Activated CD8-positive, alpha-beta memory T cell treated with anti-CD3 and anti-CD28 coated beads for 36 hours (primary cell): ENCODE measurements at regions not wholly inside any gene's neighbourhood (a gene's known extent, or its start where the extent isn't known, plus 50 kb on each side); places are given as distances from the start of the nearest gene placed in this dataset.
"Not testable (repeated sequence)": the region's sequence is repeated elsewhere in the genome, so short reads cannot be mapped to it uniquely, and the experiment has no call there.

Source experiments
- CTCF ChIA-PET: fragments of 350-600 bp; sonication (Branson Sonifier 250); formaldehyde crosslinking; loops from one replicate; lab custom pipeline; 2021; ENCODE audit warnings: antibody characterized with exemption; lab: Charles Lee
- POLR2A ChIA-PET: fragments of 350-600 bp; sonication (Branson Sonifier 250); formaldehyde crosslinking; loops from one replicate; lab custom pipeline; 2021; ENCODE audit warnings: antibody characterized with exemption; lab: Charles Lee

DNA sequence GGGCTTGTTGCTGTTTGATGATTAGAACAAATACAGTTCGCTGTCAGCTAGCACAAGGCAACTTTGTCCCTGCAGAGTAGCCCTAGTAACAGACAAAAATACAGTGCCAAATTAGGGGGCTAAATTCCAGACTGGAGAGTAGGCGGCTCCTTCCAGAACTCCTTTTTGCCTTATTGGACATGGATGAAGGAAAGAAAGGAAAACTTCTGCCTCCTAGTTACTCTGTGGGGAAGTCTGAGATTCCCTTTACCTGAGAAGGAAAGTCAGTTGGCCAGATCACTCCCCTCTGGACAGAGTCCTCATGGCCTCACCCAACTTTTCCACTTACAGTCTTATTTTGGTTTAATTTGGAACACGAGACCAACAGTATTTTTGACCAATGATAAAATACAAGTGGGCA is 140.5 kb upstream of the ADAMTS3 start:
- CTCF ChIA-PET: no interaction called here
- POLR2A ChIA-PET: no interaction called here

DNA sequence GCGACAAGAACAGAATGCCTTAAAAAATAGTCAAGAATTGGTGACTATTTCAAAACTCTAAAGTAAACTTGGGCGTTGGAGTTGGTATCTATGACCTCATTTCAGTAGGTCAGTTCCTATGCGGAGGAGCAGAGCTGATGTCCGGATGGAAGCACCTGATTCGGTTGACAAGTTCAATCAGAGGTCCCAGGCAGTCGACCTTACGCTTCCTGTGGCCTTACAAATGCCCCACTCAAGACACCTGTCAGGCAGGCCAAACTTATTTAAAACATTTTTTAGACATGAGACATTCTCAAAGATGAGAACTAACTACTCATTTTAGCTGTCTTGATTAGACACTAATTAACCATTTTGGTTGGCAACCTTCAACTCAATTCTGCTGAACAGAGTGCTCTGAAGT is 137.7 kb upstream of the ADAMTS3 start:
- POLR2A ChIA-PET: no interaction called here
- CTCF ChIA-PET: no interaction called here

DNA sequence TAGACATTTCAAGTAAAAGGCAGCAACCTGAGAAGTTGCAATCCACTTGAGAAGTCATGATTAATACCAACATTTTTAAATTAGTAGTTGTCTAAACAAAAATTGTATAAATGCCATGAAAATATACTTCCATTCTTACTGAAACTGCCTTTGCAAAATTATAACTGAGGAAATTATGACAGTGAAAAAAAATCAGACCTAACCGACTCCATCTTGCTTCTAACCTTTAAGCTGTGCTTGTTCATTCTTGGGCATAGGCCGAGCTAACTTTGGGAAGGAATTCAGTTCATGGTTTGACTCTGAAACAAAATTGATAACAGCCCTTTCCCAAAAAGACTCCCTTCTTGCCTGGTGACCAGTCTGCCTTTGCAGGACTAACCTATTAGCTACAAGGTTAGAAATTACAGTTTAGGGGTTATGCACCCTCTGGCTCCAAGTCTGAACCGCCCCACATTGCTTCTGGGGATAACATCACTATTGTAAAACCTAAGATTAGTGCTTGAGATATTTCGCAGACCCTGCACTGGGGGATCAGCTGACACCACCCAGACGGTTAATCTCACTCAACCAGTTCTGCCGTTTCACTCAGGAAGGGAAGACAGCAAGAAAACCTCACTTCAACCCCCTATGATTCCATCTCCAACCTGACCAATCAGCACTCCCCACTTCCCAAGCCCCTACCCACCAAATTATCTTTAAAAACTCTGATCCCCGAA is 136.1 kb upstream of the ADAMTS3 start:
- POLR2A ChIA-PET, CTCF ChIA-PET: not testable (repeated sequence)

DNA sequence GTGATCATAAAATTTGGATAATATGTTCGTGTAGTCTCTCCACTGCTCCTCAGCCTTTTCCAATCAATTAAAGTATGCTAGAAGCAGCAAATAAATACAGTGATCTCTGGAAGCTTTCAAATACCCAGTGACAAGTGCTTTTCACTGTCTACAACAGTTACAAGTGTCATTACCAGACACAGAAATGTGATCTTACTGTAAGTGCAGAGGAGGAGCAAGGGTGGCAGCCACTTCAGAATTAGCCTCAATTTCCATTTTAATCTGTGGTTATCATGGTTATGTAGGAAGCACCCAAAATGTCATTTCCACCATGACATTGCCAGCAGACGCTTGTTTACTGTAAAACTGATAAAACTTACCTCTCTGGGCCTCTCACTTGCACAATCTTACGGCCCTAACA is 133.9 kb upstream of the ADAMTS3 start:
- CTCF ChIA-PET: no interaction called here
- POLR2A ChIA-PET: no interaction called here

DNA sequence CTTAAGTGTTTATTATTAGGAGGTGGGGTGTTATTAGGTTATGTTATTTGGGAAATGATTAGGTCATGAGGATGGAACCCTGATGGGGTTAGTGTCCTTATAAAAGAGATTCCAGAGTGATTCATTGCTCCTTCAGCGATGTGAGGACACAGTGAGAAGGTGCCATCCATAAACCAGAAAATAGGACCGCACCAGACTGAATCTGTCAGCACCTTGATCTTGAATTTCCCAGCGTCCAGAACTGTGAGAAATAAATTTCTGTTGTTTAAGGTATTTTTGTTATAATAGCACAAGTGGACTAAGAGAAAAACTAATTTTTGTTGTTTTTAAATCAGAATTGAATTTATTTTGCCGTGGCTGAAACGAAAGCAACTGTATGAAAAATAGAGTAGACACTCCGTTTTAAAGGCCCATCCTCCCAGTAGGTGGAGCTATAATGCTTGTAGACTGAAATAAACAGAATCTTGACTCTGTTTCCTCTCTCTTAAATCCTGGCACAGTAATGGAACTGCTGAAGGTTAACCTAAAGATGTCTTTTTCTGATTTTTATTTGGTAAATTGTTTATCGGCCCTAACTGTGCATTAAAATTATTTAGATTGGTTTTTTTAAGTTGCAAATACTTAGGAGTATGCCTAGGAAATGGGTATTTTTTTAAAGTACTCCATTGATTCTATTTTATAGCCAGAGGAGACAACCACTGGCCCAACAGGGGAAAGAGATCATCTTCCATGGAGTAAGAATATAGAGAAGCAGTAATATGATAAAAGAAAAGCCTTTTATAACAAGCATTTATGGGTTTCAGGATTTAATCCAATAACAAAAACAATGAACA is 133.2 kb upstream of the ADAMTS3 start:
- CTCF ChIA-PET: no interaction called here
- POLR2A ChIA-PET: no interaction called here

DNA sequence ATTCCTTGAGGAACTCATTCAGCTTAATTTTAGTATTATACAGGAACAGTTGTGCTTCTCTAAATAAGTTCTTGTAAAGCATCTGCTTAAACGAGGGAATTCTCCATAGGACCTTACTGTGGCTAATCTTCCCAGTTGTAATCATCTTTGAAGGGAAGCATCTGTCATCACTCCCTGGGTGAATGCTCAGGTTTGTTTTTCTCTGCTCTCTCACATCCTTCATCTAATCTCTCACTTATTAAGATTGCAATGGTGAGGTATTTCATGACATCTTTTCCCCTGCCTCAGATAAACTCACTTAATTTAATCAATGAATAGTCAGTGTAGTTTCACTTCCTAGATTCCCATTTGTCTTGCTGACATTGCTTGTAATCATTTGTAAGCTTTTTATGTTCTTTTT is 121.8 kb upstream of the ADAMTS3 start:
- POLR2A ChIA-PET: no interaction called here
- CTCF ChIA-PET: no interaction called here

DNA sequence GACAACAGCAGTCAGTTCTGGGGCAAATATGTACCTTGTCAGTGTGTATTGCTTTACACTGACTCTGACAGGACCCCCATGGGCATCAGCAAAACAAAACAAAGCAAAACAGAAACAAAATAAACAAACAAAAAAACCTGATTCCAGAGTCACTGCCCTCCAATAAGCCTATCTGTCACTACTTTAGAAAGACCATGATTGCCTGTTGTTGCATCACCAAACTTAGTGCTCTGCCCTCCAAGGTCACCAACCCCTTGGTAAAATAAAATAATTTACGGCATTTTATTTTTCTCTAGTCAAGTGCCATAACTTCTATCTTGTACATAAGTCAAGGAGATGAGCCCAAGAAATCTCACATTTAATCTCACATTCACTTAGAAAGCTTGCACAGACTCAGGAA is 120.9 kb upstream of the ADAMTS3 start:
- ChIA-PET POLR2A (no interaction called here), CTCF (no interaction called here)

DNA sequence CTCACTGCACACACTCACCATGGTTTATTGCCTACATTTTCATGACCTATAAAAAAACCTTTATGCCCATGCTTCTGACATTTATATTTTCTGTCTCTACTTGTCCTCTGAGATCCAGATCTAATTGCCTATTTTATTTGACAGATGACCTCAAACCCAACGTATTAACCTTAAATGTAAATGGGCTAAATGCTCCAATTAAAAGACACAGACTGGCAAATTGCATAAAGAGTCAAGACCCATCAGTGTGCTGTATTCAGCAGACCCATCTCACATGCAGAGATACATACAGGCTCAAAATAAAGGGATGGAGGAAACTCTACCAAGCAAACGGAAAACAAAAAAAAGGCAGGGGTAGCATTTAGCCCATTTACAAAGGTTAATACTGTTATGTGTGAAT is 117.4 kb upstream of the ADAMTS3 start:
- POLR2A ChIA-PET, CTCF ChIA-PET: not testable (repeated sequence)

DNA sequence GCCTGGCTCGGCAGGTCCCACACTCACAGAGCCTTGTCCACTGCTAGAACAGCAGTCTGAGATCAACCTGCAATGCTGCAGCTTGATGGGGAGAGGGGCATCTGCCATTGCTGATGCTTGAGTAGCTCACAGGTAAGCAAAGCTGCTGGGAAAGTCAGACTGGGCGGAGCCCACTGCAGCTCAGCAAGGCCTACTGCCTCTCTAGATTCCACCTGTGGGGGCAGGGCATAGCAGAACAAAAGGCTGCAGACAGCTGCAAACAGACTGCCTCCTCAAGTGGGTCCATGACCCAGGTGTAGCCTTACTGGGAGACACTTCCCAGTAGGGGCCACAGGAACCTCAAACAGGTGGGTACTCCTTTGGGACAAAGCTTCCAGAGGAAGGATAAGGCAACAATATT is 110.6 kb upstream of the ADAMTS3 start:
- CTCF ChIA-PET: no interaction called here
- POLR2A ChIA-PET: no interaction called here

DNA sequence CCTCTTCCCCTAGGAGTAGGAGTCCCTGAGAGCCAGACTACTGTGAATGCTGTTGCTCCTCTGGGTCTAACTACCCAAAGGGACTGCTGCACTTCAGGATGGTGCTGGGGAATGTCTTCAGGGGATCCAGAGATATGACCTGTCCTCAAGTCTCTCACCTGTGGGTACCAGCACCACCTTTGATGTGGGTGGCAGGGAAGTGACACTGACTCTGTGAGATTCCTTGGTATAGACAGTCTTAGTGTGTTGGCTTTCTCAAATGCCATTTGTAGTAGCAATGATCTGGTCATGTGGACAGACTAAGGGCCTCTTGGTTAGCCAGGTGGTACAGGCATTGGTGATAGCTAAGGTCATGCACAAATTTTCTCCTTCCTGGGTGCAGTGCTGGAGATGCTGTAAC is 108.9 kb upstream of the ADAMTS3 start:
- CTCF ChIA-PET: no interaction called here
- POLR2A ChIA-PET: no interaction called here

DNA sequence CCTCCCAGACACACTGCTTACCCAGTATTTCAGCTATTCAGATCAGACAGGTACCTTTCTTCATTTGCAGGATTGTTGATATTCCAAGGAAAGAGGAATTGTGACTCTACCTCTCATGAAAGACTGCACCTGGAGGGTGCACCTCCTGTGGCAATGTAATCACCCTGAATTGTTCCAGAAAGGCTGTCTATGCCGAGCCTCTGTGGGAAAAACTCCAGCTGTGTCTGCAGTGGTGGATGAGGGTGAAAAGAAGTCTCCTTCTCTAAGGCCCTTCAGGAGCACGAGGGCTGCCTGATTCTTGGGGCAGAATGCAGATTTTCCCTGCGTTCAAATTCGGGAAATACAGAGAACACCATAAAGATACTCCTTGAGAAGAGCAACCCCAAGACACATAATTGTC is 108.2 kb upstream of the ADAMTS3 start:
- ChIA-PET POLR2A (no interaction called here), CTCF (no interaction called here)

DNA sequence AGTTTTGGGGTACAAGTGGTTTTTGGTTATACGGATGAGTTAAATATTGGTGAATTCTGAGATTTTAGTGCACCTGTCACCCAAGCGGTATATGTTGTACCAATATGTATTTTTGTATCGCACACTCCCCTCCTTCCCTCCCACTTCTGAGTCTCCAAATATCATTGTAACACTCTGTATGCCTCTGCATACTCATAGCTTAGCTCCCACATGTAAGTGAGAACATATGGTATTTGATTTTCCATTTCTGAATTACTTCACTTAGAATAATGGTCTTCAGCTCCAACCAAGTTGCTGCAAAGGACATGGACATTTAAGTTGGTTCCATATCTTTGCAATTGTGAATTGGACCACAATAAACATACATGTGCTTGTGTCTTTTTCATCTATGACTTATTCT is 103.0 kb upstream of the ADAMTS3 start:
- CTCF ChIA-PET: no interaction called here
- POLR2A ChIA-PET: no interaction called here

DNA sequence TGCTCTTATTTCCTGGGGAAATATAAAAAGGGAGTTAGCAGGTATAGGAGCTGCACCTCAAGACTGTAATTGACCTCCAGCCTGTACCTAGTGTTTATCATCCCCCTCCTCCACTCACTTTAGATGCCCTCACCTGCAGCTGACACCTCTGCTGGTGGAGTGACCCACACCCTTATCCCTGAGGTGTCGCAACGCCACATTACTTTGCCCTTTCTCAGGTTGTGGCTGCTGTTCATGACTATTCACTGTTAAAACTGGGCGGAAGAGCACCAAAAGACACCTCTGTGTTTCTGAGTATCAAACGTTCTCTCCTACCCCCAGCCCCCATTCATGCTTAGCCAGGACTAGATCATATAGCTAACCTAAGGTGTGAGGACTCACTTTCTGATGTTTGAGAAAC is 101.5 kb upstream of the ADAMTS3 start:
- ChIA-PET CTCF (no interaction called here), POLR2A (no interaction called here)

DNA sequence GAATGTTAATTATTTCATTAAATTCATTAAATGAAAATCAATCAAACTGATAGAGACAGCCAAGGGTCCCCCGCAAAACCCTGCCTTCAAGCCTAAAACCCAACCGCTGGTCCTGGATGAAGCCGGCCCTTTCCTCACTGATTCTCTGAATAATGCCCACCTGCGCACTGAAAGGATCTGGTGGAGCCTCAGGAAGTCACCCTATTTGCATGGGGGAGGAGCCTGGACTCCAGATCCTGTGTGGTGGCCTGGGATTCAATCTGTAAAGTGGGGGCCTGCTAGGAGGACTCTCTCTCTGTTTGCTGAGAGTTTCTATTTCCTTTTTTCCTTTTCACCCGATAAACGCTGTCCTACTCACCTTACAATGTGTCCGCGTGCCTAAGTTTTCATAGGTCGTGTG is 97.9 kb upstream of the ADAMTS3 start:
- CTCF ChIA-PET: no interaction called here
- POLR2A ChIA-PET: no interaction called here

DNA sequence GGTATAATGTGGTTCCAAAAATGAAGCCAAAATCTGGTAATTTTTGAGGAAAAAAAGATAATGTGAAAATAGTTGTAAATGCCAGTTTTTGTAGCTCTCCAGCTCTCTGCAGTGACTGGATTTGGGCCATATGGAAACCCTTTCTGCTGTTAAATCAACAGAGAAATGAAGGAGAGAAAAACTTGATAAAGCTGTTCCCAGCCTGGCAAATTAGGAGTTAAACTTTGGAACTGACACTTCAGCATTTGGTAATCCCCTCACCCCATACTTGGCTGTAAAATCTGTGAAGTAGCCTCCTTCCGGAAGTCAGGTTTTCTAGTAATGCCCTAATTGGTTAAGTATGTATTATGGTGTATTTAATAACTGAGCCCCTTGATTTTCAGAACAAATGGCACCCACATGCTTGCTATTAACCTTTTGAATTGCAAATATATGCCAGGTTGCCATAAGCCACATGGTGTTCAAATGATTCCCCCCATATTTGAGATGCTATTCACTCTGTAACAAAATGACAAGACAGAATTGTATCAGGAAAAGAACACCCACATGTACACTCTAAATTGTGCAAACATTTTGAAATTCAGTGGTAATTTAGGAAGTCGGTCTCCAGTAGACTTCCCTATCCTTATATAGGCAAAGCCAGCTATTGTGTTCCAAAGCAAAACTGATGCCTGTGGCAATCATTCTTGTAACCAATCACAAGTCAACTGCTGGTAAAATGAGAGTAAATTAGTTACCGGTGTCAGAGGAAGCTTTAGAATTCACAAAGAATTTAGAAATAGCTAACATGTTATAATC is 96.3 kb upstream of the ADAMTS3 start:
- CTCF ChIA-PET: no interaction called here
- POLR2A ChIA-PET: no interaction called here

DNA sequence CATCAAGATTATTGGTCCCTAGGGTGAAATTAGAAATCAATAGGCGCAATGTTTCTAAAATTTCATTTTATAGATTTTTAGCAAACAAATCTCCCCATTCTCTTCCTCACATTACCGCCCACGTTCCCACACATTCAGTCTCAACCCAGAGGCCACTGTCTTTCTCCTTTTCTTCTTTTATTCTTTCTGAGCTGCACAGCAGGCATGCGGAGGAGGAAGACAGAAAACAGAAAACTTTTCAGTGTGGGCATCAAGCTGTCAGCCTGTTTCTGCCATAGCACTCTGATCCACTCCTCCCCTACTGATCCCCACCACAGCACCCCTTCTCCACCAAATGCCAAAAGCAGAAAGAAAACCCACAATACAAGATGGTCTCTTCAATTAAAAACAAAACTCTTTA is 94.8 kb upstream of the ADAMTS3 start:
- CTCF ChIA-PET: no interaction called here
- POLR2A ChIA-PET: no interaction called here

DNA sequence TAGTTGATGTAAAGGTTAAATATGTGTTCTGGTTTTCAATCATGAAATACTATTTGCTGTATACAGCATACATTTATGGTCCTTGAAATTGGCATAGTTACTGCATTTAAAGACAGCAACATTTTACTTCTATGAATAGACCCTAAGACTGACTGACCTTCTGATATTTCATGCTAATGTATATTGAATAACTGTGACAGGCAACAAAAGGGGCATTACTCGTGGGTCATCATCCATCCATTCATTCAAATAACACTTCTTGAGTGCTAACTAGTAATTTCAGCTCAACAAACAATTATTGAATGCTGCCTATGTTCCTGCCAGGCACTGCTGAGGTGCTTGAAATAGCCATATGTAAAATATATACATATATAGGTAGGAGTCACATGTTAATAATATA is 92.8 kb upstream of the ADAMTS3 start:
- ChIA-PET CTCF (no interaction called here), POLR2A (no interaction called here)

DNA sequence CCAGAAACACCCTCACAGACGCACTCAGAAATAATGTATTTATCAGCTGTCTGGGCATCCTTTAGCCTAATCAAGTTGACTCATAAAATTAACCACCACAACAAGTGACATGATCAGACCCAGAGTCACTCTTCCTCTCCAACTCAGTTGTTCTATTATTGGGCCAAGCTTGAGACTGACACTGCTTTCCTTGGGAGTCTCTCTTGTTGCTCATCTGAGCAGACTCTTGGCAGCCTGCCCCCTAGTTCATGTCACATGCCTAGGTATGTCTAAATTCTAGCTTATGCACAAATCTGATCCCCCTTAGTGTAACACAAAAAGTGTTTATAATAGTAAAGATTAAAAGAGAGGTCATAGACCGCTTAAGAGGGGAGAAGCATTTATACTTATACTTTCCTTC is 72.6 kb upstream of the ADAMTS3 start:
- CTCF ChIA-PET: interaction anchor here (0.6 kb wide), 1 partner anchor 205 kb away, joined by 4 read pairs; no protein-coding TSS in a partner anchor

DNA sequence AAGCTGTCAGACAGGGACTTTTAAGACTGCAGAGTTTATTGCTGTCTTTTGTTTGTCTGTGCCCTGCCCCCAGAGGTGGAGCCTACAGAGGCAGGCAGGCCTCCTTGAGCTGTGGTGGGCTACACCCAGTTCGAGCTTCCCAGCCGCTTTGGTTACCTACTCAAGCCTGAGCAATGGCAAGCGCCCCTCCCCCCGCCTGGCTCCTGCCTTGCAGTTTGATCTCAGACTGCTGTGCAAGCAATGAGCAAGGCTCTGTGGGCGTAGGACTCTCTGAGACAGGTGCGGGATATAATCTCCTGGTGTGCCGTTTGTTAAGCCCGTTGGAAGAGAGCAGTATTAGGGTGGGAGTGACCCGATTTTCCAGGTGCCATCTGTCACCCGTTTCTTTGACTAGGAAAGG is 67.8 kb upstream of the ADAMTS3 start:
- CTCF ChIA-PET, POLR2A ChIA-PET: not testable (repeated sequence)

More for the DNA sequence above, 72.6 kb upstream of the ADAMTS3 start:
- POLR2A ChIA-PET: no interaction called here

DNA sequence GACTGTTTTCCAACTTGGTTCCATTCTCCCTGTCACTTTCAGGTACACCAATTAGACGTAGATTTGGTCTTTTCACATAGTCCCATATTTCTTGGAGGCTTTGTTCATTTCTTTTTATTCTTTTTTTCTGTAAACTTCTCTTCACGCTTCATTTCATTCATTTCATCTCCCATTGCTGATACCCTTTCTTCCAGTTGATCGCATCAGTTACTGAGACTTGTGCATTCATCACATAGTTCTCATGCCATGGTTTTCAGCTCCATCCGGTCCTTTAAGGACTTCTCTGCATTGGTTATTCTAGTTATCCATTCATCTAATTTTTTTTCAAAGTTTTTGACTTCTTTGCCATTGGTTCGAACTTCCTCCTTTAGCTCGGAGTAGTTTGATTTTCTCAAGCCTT is 66.9 kb upstream of the ADAMTS3 start:
- POLR2A ChIA-PET, CTCF ChIA-PET: not testable (repeated sequence)
